ENCODE measurements at regions not wholly inside any gene's neighbourhood (a gene's known extent, or its start where the extent isn't known, plus 50 kb on each side); places are given as distances from the start of the nearest gene placed in this dataset.

DNA sequence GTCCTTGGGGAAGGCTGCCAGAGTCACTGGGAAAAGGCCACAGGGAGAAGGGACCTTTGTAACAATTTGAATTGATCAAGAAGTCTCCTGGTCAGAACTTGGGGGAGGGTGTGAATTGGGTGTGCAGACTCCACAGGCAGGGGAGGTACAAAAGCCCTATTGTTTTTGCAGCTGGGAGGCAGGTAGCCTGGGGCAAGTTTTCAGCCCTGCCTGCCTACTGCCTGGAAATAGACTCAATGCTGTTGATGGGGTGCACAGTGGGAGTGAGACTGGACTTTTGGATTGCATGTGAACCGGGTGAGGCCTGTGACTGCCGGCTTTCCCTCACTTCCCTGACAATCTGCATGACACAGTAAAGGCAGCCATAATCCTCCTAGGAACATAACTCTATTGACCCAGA is 947.0 kb downstream of the REEP3 start:
- H3K9me3 Mint-ChIP-seq = peaks cover 19 to 22% of the 10 kb centered on the region in 2 donors

DNA sequence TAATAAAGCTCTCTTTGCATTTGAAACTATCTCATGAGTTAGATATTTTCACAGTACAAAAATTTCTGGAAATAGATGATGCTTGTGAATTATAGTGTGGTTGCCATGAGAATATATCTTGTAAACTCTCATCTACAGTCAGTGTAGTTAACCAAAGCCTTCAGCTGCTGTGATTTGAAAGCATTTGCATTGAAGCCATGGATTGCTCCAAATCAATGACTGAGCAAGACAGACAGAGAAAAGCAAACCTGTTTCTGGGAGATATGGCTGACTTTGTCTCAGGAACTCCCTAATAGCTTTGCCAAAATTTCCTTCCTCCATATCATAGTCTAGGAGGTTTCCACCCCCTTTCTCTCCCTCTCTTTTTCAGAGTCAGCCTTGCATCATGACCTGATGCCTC is 955.3 kb downstream of the REEP3 start:
- Histone ChIP-seq H3K36me3 (ENCODE audit: control insufficient read depth, insufficient read depth, low read length) (no peaks in the 10 kb centered on the region), H3K27me3 (ENCODE audit: control insufficient read depth, insufficient read depth, low read length) (no peaks in the 10 kb centered on the region), H3K4me1 (ENCODE audit: control insufficient read depth, insufficient read depth, low read length) (no peaks in the 10 kb centered on the region), H3K4me3 (ENCODE audit: low read length) (no peak overlapping the region), H3K9me3 (ENCODE audit: control insufficient read depth, insufficient read depth, low read length) (no peaks in the 10 kb centered on the region), H3K27ac (ENCODE audit: low read length) (no peak overlapping the region)
- Mint-ChIP-seq H3K27ac (no peak overlapping the region), H3K4me3 (no peak overlapping the region), H3K36me3 (no peaks in the 10 kb centered on the region), H3K27me3 (ENCODE audit: low read depth in 2 of 2) (no peaks in the 10 kb centered on the region), H3K9me3 (peaks cover 13 to 14% of the 10 kb centered on the region in 2 donors), H3K4me1 (no peaks in the 10 kb centered on the region)
- TF ChIP-seq, protein P1, sequence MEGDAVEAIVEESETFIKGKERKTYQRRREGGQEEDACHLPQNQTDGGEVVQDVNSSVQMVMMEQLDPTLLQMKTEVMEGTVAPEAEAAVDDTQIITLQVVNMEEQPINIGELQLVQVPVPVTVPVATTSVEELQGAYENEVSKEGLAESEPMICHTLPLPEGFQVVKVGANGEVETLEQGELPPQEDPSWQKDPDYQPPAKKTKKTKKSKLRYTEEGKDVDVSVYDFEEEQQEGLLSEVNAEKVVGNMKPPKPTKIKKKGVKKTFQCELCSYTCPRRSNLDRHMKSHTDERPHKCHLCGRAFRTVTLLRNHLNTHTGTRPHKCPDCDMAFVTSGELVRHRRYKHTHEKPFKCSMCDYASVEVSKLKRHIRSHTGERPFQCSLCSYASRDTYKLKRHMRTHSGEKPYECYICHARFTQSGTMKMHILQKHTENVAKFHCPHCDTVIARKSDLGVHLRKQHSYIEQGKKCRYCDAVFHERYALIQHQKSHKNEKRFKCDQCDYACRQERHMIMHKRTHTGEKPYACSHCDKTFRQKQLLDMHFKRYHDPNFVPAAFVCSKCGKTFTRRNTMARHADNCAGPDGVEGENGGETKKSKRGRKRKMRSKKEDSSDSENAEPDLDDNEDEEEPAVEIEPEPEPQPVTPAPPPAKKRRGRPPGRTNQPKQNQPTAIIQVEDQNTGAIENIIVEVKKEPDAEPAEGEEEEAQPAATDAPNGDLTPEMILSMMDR (IDR thresholded peaks at IDR 0.05) = no peak
- no peak for ATAC-seq
- intact Hi-C loops (cut with micrococcal nuclease) = no loop called here
- DNase-seq = no peak

More for the DNA sequence above, 947.0 kb downstream of the REEP3 start:
- Mint-ChIP-seq H3K27me3 (ENCODE audit: low read depth in 2 of 2) (no peaks in the 10 kb centered on the region), H3K4me1 (no peaks in the 10 kb centered on the region), H3K4me3 (no peak overlapping the region), H3K36me3 (peaks cover 10% of the 10 kb centered on the region), H3K27ac (no peak overlapping the region)
- ATAC-seq (no peak), DNase-seq (no peak)
- Histone ChIP-seq H3K4me3 (ENCODE audit: low read length) (no peak overlapping the region), H3K27ac (ENCODE audit: low read length) (no peak overlapping the region), H3K36me3 (ENCODE audit: control insufficient read depth, insufficient read depth, low read length) (no peaks in the 10 kb centered on the region), H3K9me3 (ENCODE audit: control insufficient read depth, insufficient read depth, low read length) (peaks cover 11% of the 10 kb centered on the region), H3K4me1 (ENCODE audit: control insufficient read depth, insufficient read depth, low read length) (no peaks in the 10 kb centered on the region), H3K27me3 (ENCODE audit: control insufficient read depth, insufficient read depth, low read length) (no peaks in the 10 kb centered on the region)
- WGBS (ENCODE audit: insufficient coverage) = 79% methylated on average over 2 of the region's 2 CpGs
- TF ChIP-seq, protein P1 (IDR thresholded peaks at IDR 0.05) = no peak
- intact Hi-C loops (cut with micrococcal nuclease) = no loop called here

DNA sequence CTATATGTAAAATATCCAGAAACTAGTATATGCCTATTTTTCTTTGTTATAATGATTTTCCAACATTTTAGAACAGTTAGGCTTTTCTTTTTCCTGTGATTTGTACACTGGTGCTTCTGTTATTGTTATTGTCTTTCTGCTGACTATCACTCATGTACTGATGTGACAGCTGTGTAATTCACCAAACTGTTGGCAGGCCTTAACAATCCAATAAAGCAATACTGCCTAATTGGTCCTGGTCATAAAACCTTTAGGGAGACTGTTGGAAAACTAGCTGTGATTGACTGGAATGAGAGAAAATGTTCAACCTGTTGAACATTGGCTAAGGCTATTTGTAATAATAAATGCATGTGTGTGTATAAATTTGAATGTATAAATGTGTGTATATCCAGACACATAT is 956.6 kb downstream of the REEP3 start:
- DNase-seq = no peak
- intact Hi-C loops (cut with micrococcal nuclease) = no loop called here

DNA sequence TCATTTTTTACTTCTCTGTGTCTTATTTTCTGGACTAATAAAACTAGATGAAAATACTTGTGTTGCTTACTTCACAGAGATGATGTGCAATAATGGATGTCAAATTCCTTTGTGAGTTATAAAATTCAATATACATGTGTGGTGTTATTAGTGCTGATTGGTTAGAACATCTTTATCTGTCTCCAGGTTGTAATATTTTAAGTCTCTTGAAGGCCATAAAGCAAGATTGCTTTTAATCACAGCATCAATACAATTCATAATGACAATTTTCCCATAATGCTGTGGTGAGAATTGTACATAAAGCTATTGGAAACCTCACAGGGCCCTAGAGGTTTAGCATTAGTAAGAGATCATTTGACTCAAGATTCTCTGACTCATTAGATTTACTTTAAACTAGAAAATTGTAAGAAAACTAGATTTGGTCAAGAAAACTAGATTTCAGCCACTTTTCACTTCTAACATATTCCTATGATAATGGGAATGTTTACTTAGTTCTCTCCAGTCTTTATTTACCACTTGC is 963.7 kb downstream of the REEP3 start:
- no peak overlapping the region for H3K4me3 Mint-ChIP-seq
- H3K27me3 ChIP-seq (ENCODE audit: control insufficient read depth, insufficient read depth, low read length) = no peaks in the 10 kb centered on the region
- no peak overlapping the region for H3K4me3 ChIP-seq (ENCODE audit: low read length)
- H3K9me3 Mint-ChIP-seq = peaks cover 5 to 6% of the 10 kb centered on the region in 2 donors
- H3K9me3 ChIP-seq (ENCODE audit: control insufficient read depth, insufficient read depth, low read length) = no peaks in the 10 kb centered on the region
- H3K27ac Mint-ChIP-seq = no peak overlapping the region
- no peaks in the 10 kb centered on the region for H3K27me3 Mint-ChIP-seq (ENCODE audit: low read depth in 2 of 2)
- TF ChIP-seq, protein P1 (IDR thresholded peaks at IDR 0.05) = no peak
- ATAC-seq (no peak), DNase-seq (no peak)
- H3K27ac ChIP-seq (ENCODE audit: low read length) = no peak overlapping the region
- intact Hi-C loops (cut with micrococcal nuclease) = no loop called here
- H3K4me1 ChIP-seq (ENCODE audit: control insufficient read depth, insufficient read depth, low read length) = no peaks in the 10 kb centered on the region
- H3K36me3 ChIP-seq (ENCODE audit: control insufficient read depth, insufficient read depth, low read length) = no peaks in the 10 kb centered on the region
- H3K4me1 Mint-ChIP-seq = no peaks in the 10 kb centered on the region
- peaks cover 7% of the 10 kb centered on the region for H3K36me3 Mint-ChIP-seq

More for the DNA sequence above, 956.6 kb downstream of the REEP3 start:
- Histone ChIP-seq H3K4me3 (ENCODE audit: low read length) (no peak overlapping the region), H3K36me3 (ENCODE audit: control insufficient read depth, insufficient read depth, low read length) (no peaks in the 10 kb centered on the region), H3K9me3 (ENCODE audit: control insufficient read depth, insufficient read depth, low read length) (no peaks in the 10 kb centered on the region), H3K4me1 (ENCODE audit: control insufficient read depth, insufficient read depth, low read length) (no peaks in the 10 kb centered on the region), H3K27me3 (ENCODE audit: control insufficient read depth, insufficient read depth, low read length) (no peaks in the 10 kb centered on the region), H3K27ac (ENCODE audit: low read length) (no peak overlapping the region)
- TF ChIP-seq, protein P1 (IDR thresholded peaks at IDR 0.05) = no peak
- Mint-ChIP-seq H3K4me1 (no peaks in the 10 kb centered on the region), H3K9me3 (peaks cover 11 to 12% of the 10 kb centered on the region in 2 donors), H3K27me3 (ENCODE audit: low read depth in 2 of 2) (no peaks in the 10 kb centered on the region), H3K4me3 (no peak overlapping the region), H3K36me3 (no peaks in the 10 kb centered on the region), H3K27ac (no peak overlapping the region)
- no peak for ATAC-seq

All from natural killer cell (primary cell).